ENCODE measurements at regions not wholly inside any gene's neighbourhood (a gene's known extent, or its start where the extent isn't known, plus 50 kb on each side); places are given as distances from the start of the nearest gene placed in this dataset.
"Not testable (repeated sequence)": the region's sequence is repeated elsewhere in the genome, so short reads cannot be mapped to it uniquely, and the experiment has no call there.

GRCh38 chr21:28509031-28509430, 483.6 kb downstream of the LTN1 start:
- DNase-seq = no peak

- no peak for DNase-seq
Measured at GRCh38 chr21:28508126-28508525, 484.6 kb downstream of the LTN1 start.

- no peak for DNase-seq
Measured at GRCh38 chr21:28496517-28496916, 496.2 kb downstream of the LTN1 start.

- no peak for DNase-seq
Measured at GRCh38 chr21:28492127-28492526, 500.6 kb downstream of the LTN1 start.

GRCh38 chr21:28489821-28490350, 502.8 kb downstream of the LTN1 start:
- no peak for DNase-seq

- no peak for DNase-seq
Measured at GRCh38 chr21:28489162-28489561, 503.5 kb downstream of the LTN1 start.

GRCh38 chr21:28487455-28488070, 505.1 kb downstream of the LTN1 start:
- no peak for DNase-seq

- DNase-seq = no peak
Measured at GRCh38 chr21:28485301-28486022, 507.2 kb downstream of the LTN1 start.

GRCh38 chr21:28483301-28484035, 509.2 kb downstream of the LTN1 start:
- DNase-seq = no peak

GRCh38 chr21:28482657-28483056, 510.0 kb downstream of the LTN1 start:
- DNase-seq = no peak

GRCh38 chr21:28480470-28480869, 512.2 kb downstream of the LTN1 start:
- DNase-seq = no peak

GRCh38 chr21:28473530-28474220, 519.0 kb downstream of the LTN1 start:
- no peak for DNase-seq

- not testable (repeated sequence) for DNase-seq
Measured at GRCh38 chr21:28472543-28472942, 520.1 kb downstream of the LTN1 start.

- no peak for DNase-seq
Measured at GRCh38 chr21:28464988-28465387, 527.7 kb downstream of the LTN1 start.

- no peak for DNase-seq
Measured at GRCh38 chr21:28464095-28464494, 528.6 kb downstream of the LTN1 start.

- no peak for DNase-seq
Measured at GRCh38 chr21:28459193-28459592, 533.5 kb downstream of the LTN1 start.

- DNase-seq = no peak
Measured at GRCh38 chr21:28458446-28458845, 534.2 kb downstream of the LTN1 start.

GRCh38 chr21:28455253-28455600, 537.5 kb downstream of the LTN1 start:
- no peak for DNase-seq

GRCh38 chr21:28454564-28455252, 538.0 kb downstream of the LTN1 start:
- no peak for DNase-seq

GRCh38 chr21:28447462-28447861, 545.2 kb downstream of the LTN1 start:
- DNase-seq = no peak

GRCh38 chr21:28445141-28445830, 547.4 kb downstream of the LTN1 start:
- DNase-seq = no peak

GRCh38 chr21:28444557-28444956, 548.1 kb downstream of the LTN1 start:
- DNase-seq = no peak

Measured in NCI-H1694 (cell line).